Omental fat pad (tissue), 3 donors: ENCODE measurements at regions not wholly inside any gene's neighbourhood (a gene's known extent, or its start where the extent isn't known, plus 50 kb on each side); places are given as distances from the start of the nearest gene placed in this dataset.

ENCODE experiments used
- ATAC-seq: fragments of 150-250 bp; one replicate; pipeline ENCODE4 v1.9.1; 2016; ENCODE audit warnings: mild to moderate bottlenecking, moderate library complexity; ENCODE audit not compliant: low FRiP score
- DNase-seq: peaks from one replicate; pipeline ENCODE4 v3.0.0-alpha.2; 2019; ENCODE audit warnings: low spot score
- CTCF ChIP-seq, 3 donors: fragments of 450-650 bp; IDR thresholded peaks; one replicate each; pipeline ENCODE4 v1.5.1; 2016 to 2017; ENCODE audit warnings: antibody characterized with exemption in 3 of 3, mild to moderate bottlenecking in 3 of 3, moderate library complexity in 2 of 3

GRCh38 chr16:86700046-86700945 lies 121.9 kb downstream of the FOXL1 start:
- ATAC-seq, result no peak
- TF ChIP-seq CTCF (IDR thresholded peaks at IDR 0.05), result no peak
- DNase-seq, result no peak

DNA sequence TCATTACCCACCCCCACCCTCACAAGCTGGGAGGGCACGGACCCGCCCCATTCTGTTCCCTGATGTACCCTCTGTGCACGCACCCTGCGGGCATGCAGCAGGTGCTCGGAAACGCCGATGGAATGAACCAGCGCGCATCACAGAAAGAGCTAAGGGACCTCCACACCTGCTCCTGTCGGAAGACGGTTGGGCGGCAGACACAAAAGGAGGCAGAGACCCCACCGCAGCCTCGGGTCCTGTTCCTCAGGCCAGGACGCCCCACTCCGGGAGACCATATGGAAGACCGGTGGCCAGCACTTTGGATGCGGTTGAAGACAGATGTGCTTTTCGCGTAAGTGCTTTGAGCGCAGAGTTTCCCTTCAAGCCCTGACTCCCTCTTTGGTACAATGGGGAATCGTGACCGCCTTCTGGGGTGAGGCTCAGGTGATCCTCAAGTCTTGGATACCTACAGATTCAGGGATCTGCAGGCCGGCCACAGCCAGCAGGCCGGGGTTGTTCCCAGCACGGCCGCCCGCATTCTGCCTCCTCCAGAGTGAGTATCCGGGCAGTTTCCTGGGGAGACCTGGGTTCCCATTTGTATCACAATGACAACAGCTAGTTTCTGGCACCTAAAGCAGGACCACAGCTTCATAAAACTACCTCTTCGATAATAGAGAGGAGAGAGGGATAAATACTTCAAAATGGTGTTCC lies 123.1 kb downstream of the FOXL1 start:
- TF ChIP-seq CTCF (IDR thresholded peaks at IDR 0.05), result no peak
- no peak for DNase-seq
- ATAC-seq, result no peak

GRCh38 chr16:86702824-86703588 lies 124.7 kb downstream of the FOXL1 start:
- no peak for TF ChIP-seq CTCF (IDR thresholded peaks at IDR 0.05)
- ATAC-seq (no peak), DNase-seq (no peak)

DNA sequence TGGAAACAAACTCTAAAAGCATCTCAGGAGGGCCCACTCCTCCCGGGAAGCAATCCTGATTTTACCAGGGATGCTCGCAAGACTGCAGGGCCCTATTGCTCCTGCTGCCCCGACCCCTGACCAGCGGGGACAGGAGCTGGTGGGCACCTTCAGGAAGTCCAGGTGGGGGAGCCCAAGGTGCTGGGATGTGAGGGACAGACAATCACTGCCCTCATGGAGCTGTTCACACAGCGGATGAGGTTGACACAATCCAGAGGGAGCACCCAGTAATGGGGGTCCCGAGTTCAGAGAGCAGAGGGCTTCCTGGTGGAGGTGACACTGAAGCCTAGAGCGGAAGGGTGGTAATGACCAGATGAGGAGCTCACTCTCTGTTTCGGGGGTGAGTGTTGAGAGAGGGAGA lies 126.2 kb downstream of the FOXL1 start:
- no peak for DNase-seq
- TF ChIP-seq CTCF (IDR thresholded peaks at IDR 0.05), result no peak
- ATAC-seq, result no peak

GRCh38 chr16:86706726-86707125 lies 128.4 kb downstream of the FOXL1 start:
- DNase-seq (no peak), ATAC-seq (no peak)
- TF ChIP-seq CTCF (IDR thresholded peaks at IDR 0.05), result no peak

GRCh38 chr16:86707171-86707570 lies 128.8 kb downstream of the FOXL1 start:
- DNase-seq (no peak), ATAC-seq (no peak)
- TF ChIP-seq CTCF (IDR thresholded peaks at IDR 0.05), result no peak
